ENCODE measurements at regions not wholly inside any gene's neighbourhood (a gene's known extent, or its start where the extent isn't known, plus 50 kb on each side); places are given as distances from the start of the nearest gene placed in this dataset.

DNA sequence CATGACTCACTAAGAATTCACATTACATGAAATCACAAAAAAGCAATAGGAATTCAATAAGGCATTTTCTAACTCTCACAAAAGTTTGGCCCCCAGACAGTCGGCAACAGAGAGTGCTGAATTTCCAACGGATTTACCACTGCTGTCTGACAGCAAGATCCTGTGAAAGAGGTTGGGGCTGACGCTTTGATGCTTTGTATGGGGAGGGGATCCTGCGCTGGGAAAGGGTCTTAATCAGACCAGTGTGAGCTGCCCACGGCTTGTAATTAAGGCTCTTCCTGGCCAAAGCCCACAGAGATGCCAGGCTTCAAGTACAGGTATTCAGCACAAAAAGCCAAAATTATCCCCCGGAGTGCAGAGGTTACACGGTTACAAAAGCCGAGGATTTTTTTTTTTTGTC is 66.8 kb upstream of the TMCC3 start:
- DNase-seq (ENCODE audit: low spot score), result no peak
- TF ChIP-seq POLR2AphosphoS5 (IDR thresholded peaks at IDR 0.05) (no peak), POLR2A (IDR thresholded peaks at IDR 0.05) (no peak)
- TF ChIP-seq, protein P1, sequence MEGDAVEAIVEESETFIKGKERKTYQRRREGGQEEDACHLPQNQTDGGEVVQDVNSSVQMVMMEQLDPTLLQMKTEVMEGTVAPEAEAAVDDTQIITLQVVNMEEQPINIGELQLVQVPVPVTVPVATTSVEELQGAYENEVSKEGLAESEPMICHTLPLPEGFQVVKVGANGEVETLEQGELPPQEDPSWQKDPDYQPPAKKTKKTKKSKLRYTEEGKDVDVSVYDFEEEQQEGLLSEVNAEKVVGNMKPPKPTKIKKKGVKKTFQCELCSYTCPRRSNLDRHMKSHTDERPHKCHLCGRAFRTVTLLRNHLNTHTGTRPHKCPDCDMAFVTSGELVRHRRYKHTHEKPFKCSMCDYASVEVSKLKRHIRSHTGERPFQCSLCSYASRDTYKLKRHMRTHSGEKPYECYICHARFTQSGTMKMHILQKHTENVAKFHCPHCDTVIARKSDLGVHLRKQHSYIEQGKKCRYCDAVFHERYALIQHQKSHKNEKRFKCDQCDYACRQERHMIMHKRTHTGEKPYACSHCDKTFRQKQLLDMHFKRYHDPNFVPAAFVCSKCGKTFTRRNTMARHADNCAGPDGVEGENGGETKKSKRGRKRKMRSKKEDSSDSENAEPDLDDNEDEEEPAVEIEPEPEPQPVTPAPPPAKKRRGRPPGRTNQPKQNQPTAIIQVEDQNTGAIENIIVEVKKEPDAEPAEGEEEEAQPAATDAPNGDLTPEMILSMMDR (IDR thresholded peaks at IDR 0.05), result no peak
- Histone ChIP-seq H3K4me3 (no peak overlapping the region), H3K9me3 (no peaks in the 10 kb centered on the region), H3K4me1 (replicated peaks) (no peaks in the 10 kb centered on the region), H3K27me3 (replicated peaks; ENCODE audit: insufficient read depth) (no peaks in the 10 kb centered on the region), H3K36me3 (no peaks in the 10 kb centered on the region), H3K27ac (no peak overlapping the region)
- intact Hi-C loops (cut with DNase I), result no loop called here
- 83% methylated on average over 8 of the region's 8 CpGs for WGBS

DNA sequence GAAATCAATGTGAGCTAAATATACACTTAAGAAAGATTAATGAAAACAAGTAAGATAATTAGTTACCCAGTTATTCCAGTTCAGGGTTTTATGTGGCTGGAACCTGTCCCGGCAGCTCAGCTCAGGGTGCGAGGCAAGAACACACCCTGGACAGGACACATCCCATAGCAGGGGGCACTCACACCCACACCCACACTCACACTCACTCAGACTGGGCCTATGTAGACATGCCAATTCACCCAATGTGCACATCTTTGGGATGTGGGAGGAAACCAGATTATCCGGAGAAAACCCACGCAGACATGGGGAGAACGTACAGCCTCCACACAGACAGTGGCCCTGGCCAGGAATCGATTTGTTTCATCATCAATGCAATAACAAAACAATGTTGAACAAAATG is 66.0 kb upstream of the TMCC3 start:
- no peak for DNase-seq (ENCODE audit: low spot score)
- 79% methylated on average over 6 of the region's 6 CpGs for WGBS

DNA sequence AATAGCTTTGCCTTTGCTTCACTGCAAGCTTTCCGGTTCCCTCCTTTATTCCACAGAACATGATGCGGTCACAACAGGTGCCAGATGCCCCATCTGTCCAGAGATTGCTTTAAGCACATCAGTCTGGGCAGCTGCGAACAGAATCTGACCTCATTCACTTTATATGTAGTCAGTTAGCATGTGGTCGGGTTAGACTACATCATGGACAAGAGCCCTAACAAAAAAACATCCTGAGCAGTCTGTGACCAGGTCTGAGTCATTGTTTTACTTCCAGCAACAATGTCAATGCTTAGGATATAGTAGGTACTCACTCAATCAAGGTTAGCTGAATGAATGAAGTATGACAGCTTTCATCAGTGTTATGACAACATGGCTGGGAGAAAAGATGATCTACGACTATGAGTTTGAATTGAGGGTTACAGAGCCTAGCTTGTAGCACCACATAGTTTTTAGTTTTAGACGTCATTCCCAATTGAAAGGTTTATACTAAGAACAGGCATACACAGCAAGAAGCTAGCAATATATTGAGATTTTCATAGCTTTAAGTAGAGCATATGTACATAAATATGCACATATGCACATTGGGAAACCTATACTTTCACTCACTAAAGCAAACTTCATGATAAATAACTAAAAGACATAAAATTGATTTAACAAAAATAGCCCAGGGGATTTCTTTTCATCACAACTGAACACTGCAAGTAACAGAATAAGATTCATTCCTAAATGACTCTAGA is 64.2 kb upstream of the TMCC3 start:
- no peaks in the 10 kb centered on the region for H3K27me3 ChIP-seq (replicated peaks; ENCODE audit: insufficient read depth)
- no peak overlapping the region for H3K27ac ChIP-seq
- H3K4me3 ChIP-seq, result no peak overlapping the region
- intact Hi-C loops (cut with DNase I), result no loop called here
- no peak for DNase-seq (ENCODE audit: low spot score)
- WGBS, result 88% methylated on average over 6 of the region's 6 CpGs
- no peaks in the 10 kb centered on the region for H3K36me3 ChIP-seq
- no peaks in the 10 kb centered on the region for H3K9me3 ChIP-seq
- no peaks in the 10 kb centered on the region for H3K4me1 ChIP-seq (replicated peaks)
- TF ChIP-seq POLR2A (IDR thresholded peaks at IDR 0.05) (no peak), POLR2AphosphoS5 (IDR thresholded peaks at IDR 0.05) (no peak)
- TF ChIP-seq, protein P1 (IDR thresholded peaks at IDR 0.05), result no peak

More for the DNA sequence above, 66.0 kb upstream of the TMCC3 start:
- intact Hi-C loops (cut with DNase I), result no loop called here
- no peaks in the 10 kb centered on the region for H3K4me1 ChIP-seq (replicated peaks)
- no peak overlapping the region for H3K27ac ChIP-seq
- no peak overlapping the region for H3K4me3 ChIP-seq
- no peaks in the 10 kb centered on the region for H3K9me3 ChIP-seq
- H3K36me3 ChIP-seq, result no peaks in the 10 kb centered on the region
- TF ChIP-seq POLR2AphosphoS5 (IDR thresholded peaks at IDR 0.05), result no peak
- TF ChIP-seq POLR2A (IDR thresholded peaks at IDR 0.05), result no peak
- TF ChIP-seq, protein P1 (IDR thresholded peaks at IDR 0.05), result no peak
- H3K27me3 ChIP-seq (replicated peaks; ENCODE audit: insufficient read depth), result no peaks in the 10 kb centered on the region

DNA sequence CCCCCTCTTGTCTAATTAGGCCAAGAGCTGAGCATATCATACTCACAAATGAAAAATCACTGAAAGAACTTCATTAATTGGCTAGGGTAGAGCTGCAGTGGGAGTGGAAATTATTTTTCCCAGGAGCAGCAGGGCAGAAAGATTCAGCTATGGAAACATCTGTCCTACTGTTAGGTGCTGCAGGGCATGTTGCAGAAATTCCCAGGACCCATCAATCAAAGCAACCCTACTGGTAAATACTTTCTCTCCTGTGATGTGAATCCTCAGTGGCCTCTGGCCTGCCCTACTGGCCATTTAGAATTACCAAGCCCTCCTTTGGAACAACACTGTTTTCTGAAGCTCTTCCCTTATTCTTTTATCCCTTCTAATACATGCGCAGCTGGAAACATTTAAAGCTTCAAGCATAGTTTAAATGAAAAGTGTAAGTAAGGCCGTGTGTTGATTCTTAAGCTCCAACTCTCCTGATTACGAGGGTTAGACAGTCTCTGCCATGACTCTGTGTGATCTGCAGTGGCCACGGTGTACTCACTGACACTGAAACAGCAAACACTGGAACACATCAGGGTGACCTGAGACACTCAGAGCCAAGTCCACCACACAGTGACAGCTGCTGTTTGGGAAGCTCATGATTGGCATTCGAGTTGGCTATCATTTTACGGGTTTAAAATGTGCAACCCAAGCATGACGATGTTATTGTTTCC is 62.6 kb upstream of the TMCC3 start:
- no peaks in the 10 kb centered on the region for H3K4me1 ChIP-seq (replicated peaks)
- 73% methylated on average over 7 of the region's 7 CpGs for WGBS
- H3K36me3 ChIP-seq, result no peaks in the 10 kb centered on the region
- no peaks in the 10 kb centered on the region for H3K27me3 ChIP-seq (replicated peaks; ENCODE audit: insufficient read depth)
- DNase-seq (ENCODE audit: low spot score), result no peak
- no peak overlapping the region for H3K27ac ChIP-seq
- intact Hi-C loops (cut with DNase I), result no loop called here
- H3K4me3 ChIP-seq, result no peak overlapping the region
- TF ChIP-seq, protein P1 (IDR thresholded peaks at IDR 0.05), result no peak
- TF ChIP-seq POLR2A (IDR thresholded peaks at IDR 0.05) (no peak), POLR2AphosphoS5 (IDR thresholded peaks at IDR 0.05) (no peak)
- no peaks in the 10 kb centered on the region for H3K9me3 ChIP-seq

DNA sequence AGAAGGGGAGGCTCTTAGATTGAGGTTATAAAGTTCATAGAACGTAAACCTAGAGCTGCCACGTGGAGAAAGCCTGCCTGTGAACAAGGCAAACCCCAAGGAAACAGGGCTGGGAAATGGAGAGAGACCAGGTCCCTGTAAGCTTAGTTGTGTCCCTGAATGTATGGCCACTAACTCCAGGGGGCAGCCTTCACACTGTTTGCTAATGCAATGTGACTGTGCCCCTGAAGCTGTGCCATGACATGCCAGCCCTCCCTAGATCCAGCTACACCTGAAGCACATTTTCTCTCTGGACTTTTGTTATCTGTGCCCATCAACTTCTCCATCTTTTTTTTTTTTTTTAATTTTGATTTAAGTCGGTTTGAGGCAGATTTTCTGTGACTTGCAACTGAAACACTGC is 60.6 kb upstream of the TMCC3 start:
- Histone ChIP-seq H3K4me3 (no peak overlapping the region), H3K4me1 (replicated peaks) (no peaks in the 10 kb centered on the region), H3K9me3 (no peaks in the 10 kb centered on the region), H3K27me3 (replicated peaks; ENCODE audit: insufficient read depth) (no peaks in the 10 kb centered on the region), H3K36me3 (no peaks in the 10 kb centered on the region), H3K27ac (no peak overlapping the region)
- intact Hi-C loops (cut with DNase I), result no loop called here
- 82% methylated on average over 3 of the region's 3 CpGs for WGBS
- no peak for DNase-seq (ENCODE audit: low spot score)
- no peak for TF ChIP-seq POLR2AphosphoS5 (IDR thresholded peaks at IDR 0.05)
- TF ChIP-seq, protein P1 (IDR thresholded peaks at IDR 0.05), result no peak
- TF ChIP-seq POLR2A (IDR thresholded peaks at IDR 0.05), result no peak

All from prostate gland (tissue), 2 donors.